PFSK-1 (cell line): ENCODE measurements at regions not wholly inside any gene's neighbourhood (a gene's known extent, or its start where the extent isn't known, plus 50 kb on each side); places are given as distances from the start of the nearest gene placed in this dataset.

Experiments used
- FOXP2 ChIP-seq: optimal IDR thresholded peaks from 2 replicates; pipeline ENCODE3; 2011; ENCODE audit warnings: borderline replicate concordance, control low read depth, inconsistent platforms; ENCODE audit not compliant: insufficient read depth; ENCODE audit errors: extremely low read length, extremely low read depth
- POLR2AphosphoS5 ChIP-seq: IDR thresholded peaks from 2 replicates; pipeline ENCODE4 v1.6.1; 2012; ENCODE audit warnings: low read depth, mild to moderate bottlenecking, control low read depth, low read length, moderate library complexity
- REST ChIP-seq, 2 experiments: IDR thresholded peaks; 2 replicates each; pipeline versions ENCODE4 v1.6.1 to v1.8.0; 2011 to 2012; ENCODE audit warnings: low read depth in 2 of 2, low read length in 2 of 2, control low read depth in 1 of 2, inconsistent platforms in 1 of 2, mild to moderate bottlenecking in 1 of 2, moderate library complexity in 1 of 2; ENCODE audit not compliant: insufficient read depth in 1 of 2
- SIN3A ChIP-seq: IDR thresholded peaks from 2 replicates; pipeline ENCODE4 v1.6.1; 2012; ENCODE audit warnings: mild to moderate bottlenecking, low read length, moderate library complexity, borderline replicate concordance; ENCODE audit not compliant: insufficient read depth
- TAF1 ChIP-seq: IDR thresholded peaks from 2 replicates; pipeline ENCODE4 v1.6.1; 2012; ENCODE audit warnings: low read length, control low read depth, borderline replicate concordance; ENCODE audit not compliant: insufficient read depth

GRCh38 chr15:69859866-69860265 is 237.9 kb downstream of the TLE3 start:
- TF ChIP-seq POLR2AphosphoS5 (no peak), TAF1 (no peak)

- no peak for TF ChIP-seq SIN3A
Measured at GRCh38 chr15:69860321-69860720, 237.4 kb downstream of the TLE3 start.

- TF ChIP-seq REST (IDR thresholded peaks at IDR 0.05; ENCODE audit: insufficient read depth in 1 of 2, low read depth in 2 of 2, low read length in 2 of 2) (no peak), TAF1 (no peak)
Measured at GRCh38 chr15:69860921-69861320, 236.8 kb downstream of the TLE3 start.

GRCh38 chr15:69861331-69862171 is 236.2 kb downstream of the TLE3 start:
- TF ChIP-seq SIN3A = no peak
- no peak for TF ChIP-seq TAF1
- TF ChIP-seq FOXP2 = no peak
- no peak for TF ChIP-seq POLR2AphosphoS5
- TF ChIP-seq REST (IDR thresholded peaks at IDR 0.05; ENCODE audit: insufficient read depth in 1 of 2, low read depth in 2 of 2, low read length in 2 of 2) = no peak

GRCh38 chr15:69862540-69862939 is 235.2 kb downstream of the TLE3 start:
- TF ChIP-seq FOXP2 (no peak), POLR2AphosphoS5 (no peak), REST (IDR thresholded peaks at IDR 0.05; ENCODE audit: insufficient read depth in 1 of 2, low read depth in 2 of 2, low read length in 2 of 2) (no peak), TAF1 (no peak), SIN3A (no peak)

GRCh38 chr15:69863446-69863845 is 234.3 kb downstream of the TLE3 start:
- no peak for TF ChIP-seq SIN3A
- no peak for TF ChIP-seq TAF1
- no peak for TF ChIP-seq FOXP2
- TF ChIP-seq REST (IDR thresholded peaks at IDR 0.05; ENCODE audit: insufficient read depth in 1 of 2, low read depth in 2 of 2, low read length in 2 of 2) = no peak
- no peak for TF ChIP-seq POLR2AphosphoS5
